Mesenchymal stem cell (in vitro differentiated cells and primary cell): ENCODE measurements at regions not wholly inside any gene's neighbourhood (a gene's known extent, or its start where the extent isn't known, plus 50 kb on each side); places are given as distances from the start of the nearest gene placed in this dataset.
"Not testable (repeated sequence)": the region's sequence is repeated elsewhere in the genome, so short reads cannot be mapped to it uniquely, and the experiment has no call there.

Source experiments
- DNase-seq: peaks from one replicate; pipeline ENCODE4 v3.0.0-alpha.2; 2013
- H2AFZ ChIP-seq: one replicate; pipeline ENCODE4 v1.6.1; 2013; ENCODE audit warnings: low read depth, mild to moderate bottlenecking, control low read depth, inconsistent platforms, low read length, moderate library complexity
- H2AK5ac ChIP-seq: 2 replicates; pipeline ENCODE4 v1.6.1; 2013; ENCODE audit warnings: low read length, moderate library complexity, mild to moderate bottlenecking, inconsistent platforms; ENCODE audit not compliant: severe bottlenecking
- H2BK120ac ChIP-seq: one replicate; pipeline ENCODE4 v1.6.1; 2013; ENCODE audit warnings: low read depth, mild to moderate bottlenecking, inconsistent platforms, low read length, moderate library complexity
- H2BK12ac ChIP-seq, 2 experiments: one replicate each; pipeline ENCODE4 v1.6.1; 2013; ENCODE audit warnings: inconsistent platforms in 2 of 2, low read length in 2 of 2, mild to moderate bottlenecking in 2 of 2, moderate library complexity in 2 of 2, control low read depth in 1 of 2
- H2BK15ac ChIP-seq: one replicate; pipeline ENCODE4 v1.6.1; 2013; ENCODE audit warnings: mild to moderate bottlenecking, low read depth, inconsistent platforms; ENCODE audit not compliant: poor library complexity, severe bottlenecking
- H2BK5ac ChIP-seq: 2 replicates; pipeline ENCODE4 v1.6.1; 2013; ENCODE audit warnings: low read depth, mild to moderate bottlenecking, low read length, control low read depth, inconsistent platforms; ENCODE audit not compliant: poor library complexity, severe bottlenecking
- H3K14ac ChIP-seq, 2 experiments: one replicate each; pipeline ENCODE4 v1.6.1; 2013; ENCODE audit warnings: inconsistent platforms in 2 of 2, low read length in 2 of 2, control low read depth in 1 of 2, mild to moderate bottlenecking in 1 of 2, moderate library complexity in 1 of 2
- H3K18ac ChIP-seq, 2 experiments: one replicate each; pipeline ENCODE4 v1.6.1; 2013; ENCODE audit warnings: inconsistent platforms in 2 of 2, low read length in 2 of 2, control low read depth in 1 of 2, low read depth in 1 of 2, mild to moderate bottlenecking in 1 of 2
- H3K23ac ChIP-seq, 2 experiments: one replicate each; pipeline ENCODE4 v1.6.1; 2013; ENCODE audit warnings: inconsistent platforms in 2 of 2, low read length in 2 of 2, mild to moderate bottlenecking in 2 of 2, moderate library complexity in 2 of 2, control low read depth in 1 of 2
- H3K27ac ChIP-seq: 2 replicates; pipeline ENCODE4 v1.5.1; 2013; ENCODE audit warnings: mild to moderate bottlenecking, moderate library complexity, low read length, control low read depth, inconsistent platforms; ENCODE audit not compliant: poor library complexity, severe bottlenecking
- H3K27me3 ChIP-seq, 2 experiments: 2 replicates each; pipeline versions ENCODE4 v1.6.1 to v1.7.0; 2013; ENCODE audit warnings: low read length in 2 of 2, mild to moderate bottlenecking in 2 of 2, moderate library complexity in 2 of 2, control low read depth in 1 of 2, inconsistent platforms in 1 of 2; ENCODE audit not compliant: control insufficient read depth in 1 of 2, insufficient read depth in 1 of 2
- H3K36me3 ChIP-seq, 2 experiments: 2 replicates each; pipeline versions ENCODE4 v1.6.1 to v1.7.0; 2013; ENCODE audit warnings: low read length in 2 of 2, control low read depth in 1 of 2, inconsistent platforms in 1 of 2, low read depth in 1 of 2, mild to moderate bottlenecking in 1 of 2; ENCODE audit not compliant: insufficient read depth in 2 of 2, control insufficient read depth in 1 of 2
- H3K4ac ChIP-seq, 2 experiments: one replicate each; pipeline ENCODE4 v1.6.1; 2013; ENCODE audit warnings: inconsistent platforms in 2 of 2, low read length in 2 of 2, mild to moderate bottlenecking in 2 of 2, moderate library complexity in 2 of 2, control low read depth in 1 of 2, low read depth in 1 of 2
- H3K4me1 ChIP-seq: 2 replicates; pipeline ENCODE4 v1.6.1; 2013; ENCODE audit warnings: low read depth, low read length, control low read depth; ENCODE audit not compliant: control insufficient read depth, insufficient read depth
- H3K4me2 ChIP-seq: 2 replicates; pipeline ENCODE4 v1.6.1; 2013; ENCODE audit warnings: low read length, mild to moderate bottlenecking, inconsistent platforms; ENCODE audit not compliant: poor library complexity, severe bottlenecking
- H3K4me3 ChIP-seq, 2 experiments: 2 replicates each; pipeline versions ENCODE4 v1.5.1 to v1.7.0; 2013; ENCODE audit warnings: low read length in 2 of 2, mild to moderate bottlenecking in 2 of 2, control low read depth in 1 of 2, low read depth in 1 of 2; ENCODE audit not compliant: insufficient read depth in 1 of 2
- H3K79me1 ChIP-seq: replicated peaks from 2 replicates; pipeline ENCODE4 v1.6.1; 2013; ENCODE audit warnings: mild to moderate bottlenecking, control low read depth, low read length, inconsistent platforms; ENCODE audit not compliant: poor library complexity, severe bottlenecking
- H3K9ac ChIP-seq: 2 replicates; pipeline ENCODE4 v1.7.0; 2013; ENCODE audit warnings: mild to moderate bottlenecking, low read length, moderate library complexity
- H3K9me3 ChIP-seq: 2 replicates; pipeline ENCODE4 v1.7.0; 2013; ENCODE audit warnings: mild to moderate bottlenecking, low read length; ENCODE audit not compliant: control insufficient read depth
- H4K8ac ChIP-seq: one replicate; pipeline ENCODE4 v1.6.1; 2013; ENCODE audit warnings: inconsistent platforms, mild to moderate bottlenecking, low read length, moderate library complexity
- H4K91ac ChIP-seq: one replicate; pipeline ENCODE4 v1.6.1; 2013; ENCODE audit warnings: mild to moderate bottlenecking, low read length, inconsistent platforms
- WGBS: methylation state at CpG from one replicate; pipeline ENCODE4 v1.1.7; 2013; ENCODE audit warnings: mixed read lengths; 5-methylcytosine and 5-hydroxymethylcytosine counted together

DNA sequence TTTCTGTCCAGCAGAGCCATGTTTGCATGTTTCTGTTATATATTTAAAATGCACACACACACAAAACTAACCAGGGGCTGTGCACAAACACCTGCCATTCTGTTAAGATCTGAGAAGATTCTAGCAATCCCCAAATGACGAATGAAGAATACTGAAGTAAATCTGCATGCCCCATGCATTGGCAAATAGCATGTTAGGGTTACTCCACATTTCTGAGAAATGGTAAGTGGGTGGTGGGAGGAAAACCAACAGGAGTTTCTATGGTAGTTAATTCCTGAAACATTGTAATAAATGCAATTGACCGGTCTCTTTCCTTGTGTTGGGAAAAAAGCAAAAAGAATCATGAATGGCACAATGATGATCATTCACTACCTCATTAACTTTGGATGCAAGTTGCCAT is 318.0 kb downstream of the BCAT1 start:
- WGBS: 87% methylated on average over 2 of the region's 2 CpGs
- Histone ChIP-seq H3K9me3 (no peaks in the 10 kb centered on the region), H4K91ac (no peak overlapping the region), H2BK15ac (no peak overlapping the region), H3K27ac (no peak overlapping the region), H2BK12ac (no peak overlapping the region), H3K4me2 (no peak overlapping the region), H3K18ac (no peak overlapping the region), H3K14ac (no peak overlapping the region), H3K4me3 (no peak overlapping the region), H2BK120ac (no peak overlapping the region), H3K4me1 (no peaks in the 10 kb centered on the region), H2BK5ac (no peak overlapping the region), H2AK5ac (no peak overlapping the region), H3K4ac (no peak overlapping the region), H2AFZ (no peak overlapping the region), H3K9ac (no peak overlapping the region), H3K79me1 (no peaks in the 10 kb centered on the region), H3K23ac (no peak overlapping the region), H4K8ac (no peak overlapping the region), H3K36me3 (no peaks in the 10 kb centered on the region), H3K27me3 (no peaks in the 10 kb centered on the region)
- DNase-seq: no peak

DNA sequence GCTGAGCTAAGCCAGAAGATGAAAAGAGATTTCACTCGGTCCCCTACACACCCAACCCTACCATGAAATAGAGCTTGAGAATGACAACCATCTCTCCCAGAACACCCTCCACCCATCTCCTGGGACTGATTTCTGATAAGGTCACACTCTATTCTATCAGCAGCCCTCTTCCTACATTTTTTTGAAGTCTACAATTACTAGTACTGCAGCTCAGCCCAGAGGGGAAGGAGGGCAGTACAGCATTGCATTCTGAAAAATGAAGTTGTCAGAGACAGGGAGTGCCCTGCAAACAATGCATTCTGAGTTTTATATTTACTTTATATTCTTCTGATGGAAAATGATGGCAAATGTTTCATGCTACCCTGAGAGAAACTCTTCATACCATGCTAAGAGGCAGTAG is 318.5 kb downstream of the BCAT1 start:
- no peak overlapping the region for H3K23ac ChIP-seq
- no peaks in the 10 kb centered on the region for H3K36me3 ChIP-seq
- no peak overlapping the region for H4K91ac ChIP-seq
- 96% methylated on average over 1 of the region's 1 CpG for WGBS
- no peak overlapping the region for H3K4me2 ChIP-seq
- no peaks in the 10 kb centered on the region for H3K9me3 ChIP-seq
- no peak overlapping the region for H3K14ac ChIP-seq
- H2BK15ac ChIP-seq: no peak overlapping the region
- H3K4me1 ChIP-seq: no peaks in the 10 kb centered on the region
- H3K27ac ChIP-seq: no peak overlapping the region
- H2BK5ac ChIP-seq: no peak overlapping the region
- no peak overlapping the region for H2BK120ac ChIP-seq
- H2AK5ac ChIP-seq: no peak overlapping the region
- H4K8ac ChIP-seq: no peak overlapping the region
- no peak overlapping the region for H3K18ac ChIP-seq
- no peak overlapping the region for H2AFZ ChIP-seq
- H3K79me1 ChIP-seq: no peaks in the 10 kb centered on the region
- no peak for DNase-seq
- H3K27me3 ChIP-seq: no peaks in the 10 kb centered on the region
- no peak overlapping the region for H3K4ac ChIP-seq
- no peak overlapping the region for H2BK12ac ChIP-seq
- no peak overlapping the region for H3K4me3 ChIP-seq
- no peak overlapping the region for H3K9ac ChIP-seq

- H2AFZ ChIP-seq: no peak overlapping the region
- no peak overlapping the region for H4K8ac ChIP-seq
- H2BK15ac ChIP-seq: no peak overlapping the region
- H3K4ac ChIP-seq: no peak overlapping the region
- no peak overlapping the region for H3K18ac ChIP-seq
- no peaks in the 10 kb centered on the region for H3K36me3 ChIP-seq
- H4K91ac ChIP-seq: no peak overlapping the region
- H3K4me3 ChIP-seq: no peak overlapping the region
- H3K9ac ChIP-seq: no peak overlapping the region
- WGBS: 88% methylated on average over 2 of the region's 2 CpGs
- no peak overlapping the region for H2AK5ac ChIP-seq
- no peak overlapping the region for H3K4me2 ChIP-seq
- no peak overlapping the region for H3K14ac ChIP-seq
- no peaks in the 10 kb centered on the region for H3K79me1 ChIP-seq
- H2BK120ac ChIP-seq: no peak overlapping the region
- no peaks in the 10 kb centered on the region for H3K9me3 ChIP-seq
- no peak overlapping the region for H2BK12ac ChIP-seq
- H3K4me1 ChIP-seq: peaks cover 2% of the 10 kb centered on the region
- no peak overlapping the region for H3K27ac ChIP-seq
- no peaks in the 10 kb centered on the region for H3K27me3 ChIP-seq
- no peak overlapping the region for H2BK5ac ChIP-seq
- no peak overlapping the region for H3K23ac ChIP-seq
- no peak for DNase-seq
These were observed 323.8 kb downstream of the BCAT1 start for GRCh38 chr12:24625103-24625502.

- H3K4ac ChIP-seq, H3K4me2 ChIP-seq, H3K18ac ChIP-seq, H3K4me3 ChIP-seq, H2BK120ac ChIP-seq, H2AK5ac ChIP-seq, H2AFZ ChIP-seq, H2BK5ac ChIP-seq, H4K91ac ChIP-seq, H3K27me3 ChIP-seq, H3K14ac ChIP-seq, H3K23ac ChIP-seq, H3K9ac ChIP-seq, H2BK12ac ChIP-seq, H3K9me3 ChIP-seq, H3K27ac ChIP-seq, H3K4me1 ChIP-seq, H2BK15ac ChIP-seq, DNase-seq, H4K8ac ChIP-seq, H3K36me3 ChIP-seq, H3K79me1 ChIP-seq: not testable (repeated sequence)
- 97% methylated on average over 6 of the region's 6 CpGs for WGBS
These were observed 328.9 kb downstream of the BCAT1 start for GRCh38 chr12:24619954-24620353.
